GM23248 (cell line): ENCODE measurements at regions not wholly inside any gene's neighbourhood (a gene's known extent, or its start where the extent isn't known, plus 50 kb on each side); places are given as distances from the start of the nearest gene placed in this dataset.

Experiments used
- EZH2 ChIP-seq: fragments of 200-600 bp; sonication (generic); IDR thresholded peaks from 2 replicates; pipeline ENCODE4 v1.6.1; 2018; ENCODE audit warnings: antibody characterized with exemption, mild to moderate bottlenecking; ENCODE audit not compliant: insufficient read depth, poor library complexity, severe bottlenecking
- EZH2phosphoT487 ChIP-seq: fragments of 200-600 bp; sonication (generic); IDR thresholded peaks from 2 replicates; pipeline ENCODE4 v1.6.1; 2018; ENCODE audit warnings: antibody characterized with exemption, moderate library complexity, mild to moderate bottlenecking, low read depth; ENCODE audit not compliant: insufficient read depth

DNA sequence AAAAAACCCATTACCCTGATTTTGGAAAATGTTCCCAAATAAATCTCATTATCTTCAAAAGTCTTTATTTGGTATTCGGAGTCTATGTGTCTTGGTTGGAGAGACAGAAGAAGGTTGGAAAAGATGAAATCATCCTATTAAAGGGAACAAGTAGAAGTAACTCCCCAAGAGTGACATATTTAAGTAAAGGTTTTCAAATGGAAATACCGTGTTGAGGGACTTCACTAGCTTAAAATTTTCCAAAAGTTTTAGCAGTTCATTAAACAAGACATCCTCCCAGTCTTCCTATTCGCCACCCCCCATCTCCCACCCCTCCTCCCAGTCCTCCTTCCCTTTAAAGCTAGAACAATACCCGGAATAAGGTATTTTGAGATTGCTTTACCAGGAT lies 62.7 kb upstream of the CCDC160 start:
- TF ChIP-seq EZH2phosphoT487 (no peak), EZH2 (no peak)
